ENCODE measurements at regions not wholly inside any gene's neighbourhood (a gene's known extent, or its start where the extent isn't known, plus 50 kb on each side); places are given as distances from the start of the nearest gene placed in this dataset.

- no peaks in the 10 kb centered on the region for H3K4me1 Mint-ChIP-seq
- DNase-seq (no peak), ATAC-seq (ENCODE audit: low read depth in 2 of 2) (no peak)
- H3K36me3 Mint-ChIP-seq = no peaks in the 10 kb centered on the region
- H3K4me3 ChIP-seq (ENCODE audit: low read depth, low read length) = no peak overlapping the region
- H3K9me3 Mint-ChIP-seq = peaks cover 0 to 2% (median 0%) of the 10 kb centered on the region in 7 donors
- no peaks in the 10 kb centered on the region for H3K4me1 ChIP-seq (ENCODE audit: control insufficient read depth, insufficient read depth, low read length, poor library complexity, severe bottlenecking)
- no peaks in the 10 kb centered on the region for H3K27me3 Mint-ChIP-seq
- H3K27ac ChIP-seq (ENCODE audit: insufficient read depth, low read length, poor library complexity, severe bottlenecking) = no peak overlapping the region
- H3K27ac Mint-ChIP-seq = no peak overlapping the region
- no peaks in the 10 kb centered on the region for H3K9me3 ChIP-seq (ENCODE audit: control insufficient read depth in 2 of 2, low read length in 2 of 2)
- peaks cover 2% of the 10 kb centered on the region for H3K27me3 ChIP-seq (ENCODE audit: control insufficient read depth, insufficient read depth, low read length)
- H3K36me3 ChIP-seq (ENCODE audit: control insufficient read depth, insufficient read depth, low read length) = no peaks in the 10 kb centered on the region
- no peak overlapping the region for H3K4me3 Mint-ChIP-seq
Measured at GRCh38 chr3:161444694-161445077, 51.9 kb upstream of the OTOL1 start.

- H3K36me3 ChIP-seq (ENCODE audit: control insufficient read depth, insufficient read depth, low read length) = no peaks in the 10 kb centered on the region
- no peaks in the 10 kb centered on the region for H3K4me1 ChIP-seq (ENCODE audit: control insufficient read depth, insufficient read depth, low read length, poor library complexity, severe bottlenecking)
- Mint-ChIP-seq H3K36me3 (no peaks in the 10 kb centered on the region), H3K4me3 (no peak overlapping the region), H3K27ac (no peak overlapping the region), H3K27me3 (no peaks in the 10 kb centered on the region), H3K4me1 (no peaks in the 10 kb centered on the region), H3K9me3 (peaks cover 0 to 2% (median 0%) of the 10 kb centered on the region in 7 donors)
- H3K4me3 ChIP-seq (ENCODE audit: low read depth, low read length) = no peak overlapping the region
- peaks cover 2% of the 10 kb centered on the region for H3K27me3 ChIP-seq (ENCODE audit: control insufficient read depth, insufficient read depth, low read length)
- H3K9me3 ChIP-seq (ENCODE audit: control insufficient read depth in 2 of 2, low read length in 2 of 2) = no peaks in the 10 kb centered on the region
- no peak for ATAC-seq (ENCODE audit: low read depth in 2 of 2)
- DNase-seq = no peak
- no peak overlapping the region for H3K27ac ChIP-seq (ENCODE audit: insufficient read depth, low read length, poor library complexity, severe bottlenecking)
Measured at GRCh38 chr3:161443921-161444693, 52.5 kb upstream of the OTOL1 start.

- no peaks in the 10 kb centered on the region for H3K36me3 ChIP-seq (ENCODE audit: control insufficient read depth, insufficient read depth, low read length)
- H3K4me3 ChIP-seq (ENCODE audit: low read depth, low read length) = no peak overlapping the region
- no peaks in the 10 kb centered on the region for H3K4me1 ChIP-seq (ENCODE audit: control insufficient read depth, insufficient read depth, low read length, poor library complexity, severe bottlenecking)
- no peak overlapping the region for H3K4me3 Mint-ChIP-seq
- H3K4me1 Mint-ChIP-seq = peaks cover 0 to 4% (median 0%) of the 10 kb centered on the region in 4 donors
- peaks cover 16% of the 10 kb centered on the region for H3K27me3 Mint-ChIP-seq
- no peak overlapping the region for H3K27ac ChIP-seq (ENCODE audit: insufficient read depth, low read length, poor library complexity, severe bottlenecking)
- H3K27ac Mint-ChIP-seq = no peak overlapping the region
- H3K36me3 Mint-ChIP-seq = no peaks in the 10 kb centered on the region
- H3K9me3 ChIP-seq (ENCODE audit: control insufficient read depth in 2 of 2, low read length in 2 of 2) = no peaks in the 10 kb centered on the region
- H3K27me3 ChIP-seq (ENCODE audit: control insufficient read depth, insufficient read depth, low read length) = no peaks in the 10 kb centered on the region
- peaks cover 0 to 2% (median 0%) of the 10 kb centered on the region in 7 donors for H3K9me3 Mint-ChIP-seq
- ATAC-seq (ENCODE audit: low read depth in 2 of 2) (no peak), DNase-seq (no peak)
Measured at GRCh38 chr3:161430307-161430706, 59.0 kb upstream of the SPTSSB start.

- H3K9me3 Mint-ChIP-seq = peaks cover 0 to 2% (median 0%) of the 10 kb centered on the region in 7 donors
- peaks cover 0 to 4% (median 0%) of the 10 kb centered on the region in 4 donors for H3K4me1 Mint-ChIP-seq
- Histone ChIP-seq H3K27ac (ENCODE audit: insufficient read depth, low read length, poor library complexity, severe bottlenecking) (no peak overlapping the region), H3K27me3 (ENCODE audit: control insufficient read depth, insufficient read depth, low read length) (no peaks in the 10 kb centered on the region), H3K9me3 (ENCODE audit: control insufficient read depth in 2 of 2, low read length in 2 of 2) (no peaks in the 10 kb centered on the region), H3K4me1 (ENCODE audit: control insufficient read depth, insufficient read depth, low read length, poor library complexity, severe bottlenecking) (no peaks in the 10 kb centered on the region), H3K36me3 (ENCODE audit: control insufficient read depth, insufficient read depth, low read length) (no peaks in the 10 kb centered on the region), H3K4me3 (ENCODE audit: low read depth, low read length) (no peak overlapping the region)
- no peaks in the 10 kb centered on the region for H3K36me3 Mint-ChIP-seq
- ATAC-seq (ENCODE audit: low read depth in 2 of 2) (no peak), DNase-seq (no peak)
- H3K27ac Mint-ChIP-seq = no peak overlapping the region
- H3K27me3 Mint-ChIP-seq = peaks cover 14% of the 10 kb centered on the region
- no peak overlapping the region for H3K4me3 Mint-ChIP-seq
Measured at GRCh38 chr3:161427347-161427746, 56.0 kb upstream of the SPTSSB start.

- DNase-seq (no peak), ATAC-seq (ENCODE audit: low read depth in 2 of 2) (no peak)
- Mint-ChIP-seq H3K36me3 (no peaks in the 10 kb centered on the region), H3K27me3 (peaks cover 12% of the 10 kb centered on the region), H3K4me1 (peaks cover 0 to 4% (median 0%) of the 10 kb centered on the region in 4 donors), H3K4me3 (no peak overlapping the region), H3K9me3 (no peaks in the 10 kb centered on the region), H3K27ac (no peak overlapping the region)
- Histone ChIP-seq H3K9me3 (ENCODE audit: control insufficient read depth in 2 of 2, low read length in 2 of 2) (no peaks in the 10 kb centered on the region), H3K4me1 (ENCODE audit: control insufficient read depth, insufficient read depth, low read length, poor library complexity, severe bottlenecking) (no peaks in the 10 kb centered on the region), H3K27ac (ENCODE audit: insufficient read depth, low read length, poor library complexity, severe bottlenecking) (no peak overlapping the region), H3K4me3 (ENCODE audit: low read depth, low read length) (no peak overlapping the region), H3K36me3 (ENCODE audit: control insufficient read depth, insufficient read depth, low read length) (no peaks in the 10 kb centered on the region), H3K27me3 (ENCODE audit: control insufficient read depth, insufficient read depth, low read length) (no peaks in the 10 kb centered on the region)
Measured at GRCh38 chr3:161426758-161427157, 55.4 kb upstream of the SPTSSB start.

GRCh38 chr3:161423911-161424522 is 52.7 kb upstream of the SPTSSB start:
- Histone ChIP-seq H3K9me3 (ENCODE audit: control insufficient read depth in 2 of 2, low read length in 2 of 2) (no peaks in the 10 kb centered on the region), H3K4me3 (ENCODE audit: low read depth, low read length) (no peak overlapping the region), H3K4me1 (ENCODE audit: control insufficient read depth, insufficient read depth, low read length, poor library complexity, severe bottlenecking) (no peaks in the 10 kb centered on the region), H3K36me3 (ENCODE audit: control insufficient read depth, insufficient read depth, low read length) (no peaks in the 10 kb centered on the region), H3K27me3 (ENCODE audit: control insufficient read depth, insufficient read depth, low read length) (no peaks in the 10 kb centered on the region), H3K27ac (ENCODE audit: insufficient read depth, low read length, poor library complexity, severe bottlenecking) (no peak overlapping the region)
- no peaks in the 10 kb centered on the region for H3K27me3 Mint-ChIP-seq
- H3K9me3 Mint-ChIP-seq = no peaks in the 10 kb centered on the region
- H3K4me3 Mint-ChIP-seq = no peak overlapping the region
- no peaks in the 10 kb centered on the region for H3K36me3 Mint-ChIP-seq
- ATAC-seq (ENCODE audit: low read depth in 2 of 2) (no peak), DNase-seq (peak in 2 of 3 donors; percentile 38 to 41)
- no peak overlapping the region for H3K27ac Mint-ChIP-seq
- H3K4me1 Mint-ChIP-seq = peaks cover 0 to 4% (median 0%) of the 10 kb centered on the region in 4 donors

GRCh38 chr3:161422171-161422700 is 50.9 kb upstream of the SPTSSB start:
- Mint-ChIP-seq H3K36me3 (no peaks in the 10 kb centered on the region), H3K27me3 (no peaks in the 10 kb centered on the region), H3K27ac (no peak overlapping the region), H3K9me3 (no peaks in the 10 kb centered on the region), H3K4me1 (peaks cover 0 to 4% (median 0%) of the 10 kb centered on the region in 4 donors), H3K4me3 (no peak overlapping the region)
- Histone ChIP-seq H3K4me3 (ENCODE audit: low read depth, low read length) (no peak overlapping the region), H3K4me1 (ENCODE audit: control insufficient read depth, insufficient read depth, low read length, poor library complexity, severe bottlenecking) (no peaks in the 10 kb centered on the region), H3K27ac (ENCODE audit: insufficient read depth, low read length, poor library complexity, severe bottlenecking) (no peak overlapping the region), H3K36me3 (ENCODE audit: control insufficient read depth, insufficient read depth, low read length) (no peaks in the 10 kb centered on the region), H3K27me3 (ENCODE audit: control insufficient read depth, insufficient read depth, low read length) (no peaks in the 10 kb centered on the region), H3K9me3 (ENCODE audit: control insufficient read depth in 2 of 2, low read length in 2 of 2) (no peaks in the 10 kb centered on the region)
- DNase-seq = no peak
- no peak for ATAC-seq (ENCODE audit: low read depth in 2 of 2)

Data from CD4-positive, CD25-positive, alpha-beta regulatory T cell (primary cell).